Non-pigmented ciliary epithelial cell (primary cell): ENCODE measurements at regions not wholly inside any gene's neighbourhood (a gene's known extent, or its start where the extent isn't known, plus 50 kb on each side); places are given as distances from the start of the nearest gene placed in this dataset.
"Not testable (repeated sequence)": the region's sequence is repeated elsewhere in the genome, so short reads cannot be mapped to it uniquely, and the experiment has no call there.

Experiments
- DNase-seq: peaks from one replicate; pipeline ENCODE4 v3.0.0-alpha.2; 2010; ENCODE audit warnings: low read depth

- not testable (repeated sequence) for DNase-seq
These were observed 51.6 kb upstream of the MAP4K4 start for GRCh38 chr2:101645886-101646285.

GRCh38 chr2:101644842-101645383 is 52.6 kb upstream of the MAP4K4 start:
- no peak for DNase-seq

- DNase-seq, result no peak
These were observed 54.4 kb upstream of the MAP4K4 start for GRCh38 chr2:101643004-101643524.

DNA sequence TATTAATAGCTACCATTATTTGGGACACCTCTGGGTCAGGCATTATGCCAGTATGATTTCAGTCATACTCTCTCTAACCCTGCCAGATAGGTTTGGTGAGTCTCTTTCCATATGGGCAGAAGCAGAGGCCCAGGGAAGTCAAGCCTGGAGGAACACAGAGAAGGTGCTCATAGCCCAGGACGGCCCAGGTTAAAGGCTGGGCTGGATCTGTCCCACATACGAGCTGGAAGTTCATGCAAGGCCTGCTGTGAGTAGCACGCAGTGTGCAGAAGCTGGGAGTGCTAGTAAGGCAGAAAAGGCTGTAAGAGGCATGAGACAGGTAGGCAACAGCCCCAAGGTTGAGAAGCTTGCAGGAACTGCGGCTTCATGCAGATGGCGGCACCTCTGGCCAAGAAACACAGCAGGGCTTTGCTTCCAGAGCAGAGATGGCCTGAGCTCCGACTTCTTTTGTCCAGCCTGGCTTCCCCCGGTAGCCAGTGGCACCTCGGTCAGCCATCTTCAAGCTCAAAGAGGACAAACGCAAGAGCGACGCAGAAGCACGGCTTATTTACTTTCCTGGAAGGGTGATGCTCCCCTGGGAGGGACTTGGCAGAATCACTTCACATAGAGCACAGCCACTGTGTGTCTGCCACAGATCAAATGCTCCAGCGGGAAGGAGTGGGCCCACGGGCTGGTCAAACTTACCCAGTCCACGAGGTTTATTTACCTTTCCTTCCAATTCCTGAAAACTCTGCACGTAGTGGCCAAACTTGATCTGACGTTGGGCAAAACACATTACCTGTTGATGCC is 58.5 kb upstream of the MAP4K4 start:
- no peak for DNase-seq

- DNase-seq, result no peak
These were observed 59.3 kb upstream of the MAP4K4 start for GRCh38 chr2:101638181-101638711.

DNA sequence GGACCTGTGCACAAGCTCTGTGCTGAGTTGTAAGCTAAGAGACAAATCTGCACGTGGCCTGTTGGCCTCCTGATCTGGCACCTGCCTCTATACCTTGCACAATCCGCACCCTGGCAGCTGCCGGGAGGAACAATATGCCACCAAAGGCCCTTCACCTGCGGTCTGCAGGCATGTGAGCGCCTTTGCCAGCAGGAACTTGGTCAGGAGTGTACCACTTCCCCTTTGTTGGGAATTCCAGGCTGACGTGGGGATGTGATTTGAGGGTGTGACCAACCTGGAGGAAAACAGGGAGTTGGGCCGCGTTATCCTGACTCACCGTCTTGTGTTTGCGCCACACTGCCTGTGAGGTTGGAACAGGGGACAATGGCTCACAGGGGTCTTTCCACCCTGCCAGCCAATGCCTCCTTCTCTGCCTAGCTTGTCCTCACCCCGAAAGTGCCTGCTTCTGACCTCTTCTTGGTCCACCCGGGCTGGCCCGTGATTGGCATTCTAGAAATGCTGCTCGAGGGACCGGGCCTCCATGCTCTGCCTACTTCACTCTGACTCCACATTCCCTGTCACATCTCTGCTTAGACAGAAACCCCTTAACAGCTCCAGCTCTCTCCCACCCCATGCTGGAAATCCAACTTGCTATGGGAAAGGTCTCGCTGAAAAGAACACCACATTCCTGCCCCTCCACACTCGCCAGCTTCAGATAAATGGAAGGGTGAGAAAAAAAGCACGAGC is 67.1 kb upstream of the MAP4K4 start:
- no peak for DNase-seq

- no peak for DNase-seq
These were observed 69.5 kb upstream of the MAP4K4 start for GRCh38 chr2:101628030-101628392.

GRCh38 chr2:101627285-101628029 is 70.0 kb upstream of the MAP4K4 start:
- DNase-seq, result no peak

DNA sequence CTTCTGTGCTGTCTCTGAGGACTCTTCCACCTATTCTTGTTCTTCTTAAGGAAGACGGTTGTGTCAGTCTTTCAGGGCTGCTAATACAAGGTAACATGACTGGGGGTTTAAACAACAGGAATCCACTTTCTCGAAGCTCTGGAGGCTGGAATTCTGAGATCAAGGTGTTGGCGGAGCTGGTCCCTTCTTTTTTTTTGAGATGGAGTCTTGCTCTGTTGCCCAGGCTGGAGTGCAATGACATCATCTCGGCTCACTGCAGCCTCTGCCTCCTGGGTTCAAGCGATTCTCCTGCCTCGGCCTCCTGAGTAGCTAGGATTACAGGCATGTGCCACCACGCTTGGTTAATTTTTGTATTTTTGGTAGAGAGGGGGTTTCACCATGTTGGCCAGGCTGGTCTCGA is 71.7 kb upstream of the MAP4K4 start:
- DNase-seq, result not testable (repeated sequence)

DNA sequence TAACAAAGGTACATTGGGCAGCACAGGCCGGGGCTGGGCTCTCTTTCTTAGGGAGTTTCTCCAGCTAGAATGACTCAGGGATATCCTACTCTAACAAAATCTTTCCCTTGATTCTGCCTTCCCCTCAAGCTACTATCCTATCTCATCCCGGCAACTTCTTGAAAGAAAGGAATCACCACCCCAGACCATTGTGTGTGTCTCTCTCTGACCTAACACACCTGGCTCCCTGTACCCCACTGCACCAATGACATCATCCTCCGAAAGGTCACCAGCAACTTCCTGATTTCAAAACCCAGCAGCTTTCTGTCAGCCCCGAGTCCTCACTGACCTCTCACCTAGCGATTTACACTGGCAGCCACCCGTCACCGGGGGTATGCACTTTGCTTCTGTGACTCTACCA is 72.1 kb upstream of the MAP4K4 start:
- no peak for DNase-seq

- no peak for DNase-seq
These were observed 72.7 kb upstream of the MAP4K4 start for GRCh38 chr2:101624706-101625332.

GRCh38 chr2:101623031-101623521 is 74.4 kb upstream of the MAP4K4 start:
- no peak for DNase-seq

GRCh38 chr2:101622210-101623030 is 75.1 kb upstream of the MAP4K4 start:
- no peak for DNase-seq

- DNase-seq, result no peak
These were observed 78.3 kb upstream of the MAP4K4 start for GRCh38 chr2:101619191-101619591.

DNA sequence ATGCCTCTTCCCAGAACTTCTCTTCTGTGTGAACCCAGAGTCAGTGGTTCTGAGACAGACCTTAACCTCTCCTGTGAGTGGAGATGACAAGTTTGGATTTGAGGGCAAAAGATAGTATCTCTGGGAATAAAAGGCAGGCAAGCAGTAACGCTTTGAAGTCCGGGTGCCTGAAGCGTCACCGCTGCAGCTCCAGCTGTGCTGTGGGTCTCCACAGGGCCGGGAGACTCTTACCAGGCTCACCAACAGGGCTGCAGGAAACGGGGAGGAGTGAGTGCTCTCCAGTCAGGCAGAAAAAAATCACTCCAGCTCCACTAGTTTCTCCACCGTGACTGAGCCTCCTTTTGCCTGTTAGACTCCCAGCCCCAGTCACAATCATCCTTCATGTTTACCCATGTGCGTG is 79.7 kb upstream of the MAP4K4 start:
- no peak for DNase-seq

DNA sequence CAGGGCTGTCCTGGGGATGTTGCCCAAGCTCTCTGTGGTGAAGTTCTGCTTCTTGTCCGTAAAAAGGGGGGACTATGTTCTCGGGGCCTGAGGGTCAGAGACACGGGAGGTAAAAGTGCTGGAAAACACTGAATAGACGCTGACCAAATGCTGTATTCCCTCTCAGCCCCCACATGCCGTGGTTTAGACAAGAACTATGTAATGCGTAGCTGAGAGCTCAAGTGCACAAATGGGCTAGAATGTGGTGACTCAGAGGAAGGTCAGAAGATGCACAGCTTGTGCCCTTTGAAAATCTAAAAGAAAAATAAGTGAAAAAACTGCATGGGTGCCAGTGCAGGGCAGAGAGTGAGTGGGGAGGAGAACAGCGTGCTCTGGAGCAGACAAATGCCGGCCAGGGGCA is 80.3 kb upstream of the MAP4K4 start:
- DNase-seq, result peak; percentile 86

DNA sequence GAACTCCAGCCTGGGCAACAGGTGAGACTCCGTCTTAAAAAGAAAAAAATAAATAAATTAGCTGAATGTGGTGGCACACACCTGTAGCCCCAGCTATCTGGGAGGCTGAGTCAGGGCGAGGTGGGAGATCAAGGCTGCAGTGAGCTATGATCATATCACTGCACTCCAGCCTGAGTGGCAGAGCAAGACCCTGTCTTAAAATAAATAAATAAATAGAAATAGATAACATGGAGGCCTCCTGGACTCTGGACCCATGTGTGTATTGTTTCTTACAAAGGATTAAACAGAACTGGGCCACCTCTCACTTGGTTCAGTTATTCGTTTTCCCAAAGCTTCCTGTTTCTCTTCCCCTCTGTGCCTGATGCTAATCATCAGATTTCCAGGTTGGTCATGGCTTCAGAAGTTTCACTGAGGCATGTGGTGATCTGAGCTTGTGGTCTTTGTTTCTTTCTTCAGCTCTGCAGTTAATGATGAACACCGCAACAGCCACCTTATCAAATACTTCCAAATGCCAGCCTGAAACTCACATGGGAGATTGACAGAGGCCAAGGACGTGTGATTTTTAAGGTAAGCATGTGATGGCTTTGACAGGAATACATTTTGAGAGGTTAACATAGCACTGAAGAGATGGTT is 83.3 kb upstream of the MAP4K4 start:
- no peak for DNase-seq

- no peak for DNase-seq
These were observed 84.3 kb upstream of the MAP4K4 start for GRCh38 chr2:101613056-101613704.

DNA sequence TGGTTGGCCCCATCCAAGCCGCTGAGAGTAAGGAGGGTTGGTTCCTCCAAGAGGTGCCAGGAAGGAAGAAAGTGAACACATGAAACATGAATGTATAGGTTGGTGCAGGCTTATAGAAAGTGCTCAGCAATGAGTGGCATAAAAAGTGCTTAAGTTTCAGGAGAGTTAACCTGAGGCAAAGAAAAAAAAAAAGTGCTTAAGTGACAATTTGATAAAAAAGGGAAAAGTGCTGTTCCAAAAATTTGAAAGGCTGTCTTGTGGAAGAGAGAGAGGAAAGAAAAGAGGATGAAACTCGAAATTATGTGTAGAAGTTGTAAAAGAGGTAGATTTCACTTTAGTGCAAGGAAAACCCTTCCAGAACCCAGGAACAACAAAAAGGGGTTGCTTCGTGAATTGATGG is 85.5 kb upstream of the MAP4K4 start:
- DNase-seq, result no peak
